Forelimb muscle (tissue), 1 donor: ENCODE measurements at regions not wholly inside any gene's neighbourhood (a gene's known extent, or its start where the extent isn't known, plus 50 kb on each side); places are given as distances from the start of the nearest gene placed in this dataset.
"Not testable (repeated sequence)": the region's sequence is repeated elsewhere in the genome, so short reads cannot be mapped to it uniquely, and the experiment has no call there.

Source experiments
- DNase-seq: peaks from one replicate; pipeline ENCODE4 v3.0.0-alpha.2; 2013; ENCODE audit warnings: low read depth

- DNase-seq, result no peak
Measured at GRCh38 chr7:82566752-82567151, 123.2 kb upstream of the CACNA2D1 start.

- DNase-seq, result no peak
Measured at GRCh38 chr7:82562716-82563404, 119.3 kb upstream of the CACNA2D1 start.

GRCh38 chr7:82559193-82559805 lies 115.7 kb upstream of the CACNA2D1 start:
- DNase-seq, result no peak

- DNase-seq, result no peak
Measured at GRCh38 chr7:82549616-82550285, 106.2 kb upstream of the CACNA2D1 start.

- no peak for DNase-seq
Measured at GRCh38 chr7:82548141-82548688, 104.6 kb upstream of the CACNA2D1 start.

- no peak for DNase-seq
Measured at GRCh38 chr7:82542665-82543064, 99.1 kb upstream of the CACNA2D1 start.

GRCh38 chr7:82539969-82540368 lies 96.4 kb upstream of the CACNA2D1 start:
- DNase-seq, result no peak

- DNase-seq, result no peak
Measured at GRCh38 chr7:82534684-82535083, 91.1 kb upstream of the CACNA2D1 start.

GRCh38 chr7:82530361-82530760 lies 86.8 kb upstream of the CACNA2D1 start:
- DNase-seq, result no peak

- DNase-seq, result no peak
Measured at GRCh38 chr7:82528577-82529310, 85.2 kb upstream of the CACNA2D1 start.

- DNase-seq, result no peak
Measured at GRCh38 chr7:82527851-82528250, 84.3 kb upstream of the CACNA2D1 start.

- no peak for DNase-seq
Measured at GRCh38 chr7:82521906-82522445, 78.4 kb upstream of the CACNA2D1 start.

GRCh38 chr7:82517050-82517449 lies 73.5 kb upstream of the CACNA2D1 start:
- no peak for DNase-seq

- DNase-seq, result no peak
Measured at GRCh38 chr7:82511542-82511941, 68.0 kb upstream of the CACNA2D1 start.

GRCh38 chr7:82507976-82508677 lies 64.5 kb upstream of the CACNA2D1 start:
- DNase-seq, result no peak

- no peak for DNase-seq
Measured at GRCh38 chr7:82507365-82507975, 63.9 kb upstream of the CACNA2D1 start.

GRCh38 chr7:82506702-82507101 lies 63.1 kb upstream of the CACNA2D1 start:
- no peak for DNase-seq

- no peak for DNase-seq
Measured at GRCh38 chr7:82506208-82506607, 62.6 kb upstream of the CACNA2D1 start.

GRCh38 chr7:82501346-82501745 lies 57.8 kb upstream of the CACNA2D1 start:
- no peak for DNase-seq

GRCh38 chr7:82499546-82499945 lies 56.0 kb upstream of the CACNA2D1 start:
- DNase-seq, result not testable (repeated sequence)

- DNase-seq, result no peak
Measured at GRCh38 chr7:82494420-82494819, 50.8 kb upstream of the CACNA2D1 start.
